Activated CD4-positive, alpha-beta T cell treated with anti-CD3 and anti-CD28 coated beads, Interleukin-2, amount 10 ng/mL, durations not matched to agents 24 days and 14 days (primary cell): ENCODE measurements at regions not wholly inside any gene's neighbourhood (a gene's known extent, or its start where the extent isn't known, plus 50 kb on each side); places are given as distances from the start of the nearest gene placed in this dataset.
"Not testable (repeated sequence)": the region's sequence is repeated elsewhere in the genome, so short reads cannot be mapped to it uniquely, and the experiment has no call there.

ENCODE experiments used
- DNase-seq: peaks from one replicate; pipeline ENCODE4 v3.0.0; 2022
- H3K27ac Mint-ChIP-seq: one replicate; pipeline ENCODE4 v1.8.0; 2022; ENCODE audit warnings: mild to moderate bottlenecking, mixed read lengths
- H3K27me3 Mint-ChIP-seq: one replicate; pipeline ENCODE4 v1.8.0; 2022; ENCODE audit warnings: mixed read lengths
- H3K36me3 Mint-ChIP-seq: one replicate; pipeline ENCODE4 v1.8.0; 2022; ENCODE audit warnings: low read depth, mild to moderate bottlenecking, mixed read lengths
- H3K4me1 Mint-ChIP-seq: one replicate; pipeline ENCODE4 v1.8.0; 2021; ENCODE audit warnings: mixed read lengths
- H3K4me3 Mint-ChIP-seq: one replicate; pipeline ENCODE4 v1.8.0; 2022; ENCODE audit warnings: mild to moderate bottlenecking, moderate library complexity, mixed read lengths
- H3K9me3 Mint-ChIP-seq: one replicate; pipeline ENCODE4 v1.8.0; 2021; ENCODE audit warnings: mixed read lengths
- intact Hi-C: fragments of 100-400 bp; cut with micrococcal nuclease; formaldehyde crosslinking; loops from one replicate; pipeline ENCODE4 v1.15.1; 2023

DNA sequence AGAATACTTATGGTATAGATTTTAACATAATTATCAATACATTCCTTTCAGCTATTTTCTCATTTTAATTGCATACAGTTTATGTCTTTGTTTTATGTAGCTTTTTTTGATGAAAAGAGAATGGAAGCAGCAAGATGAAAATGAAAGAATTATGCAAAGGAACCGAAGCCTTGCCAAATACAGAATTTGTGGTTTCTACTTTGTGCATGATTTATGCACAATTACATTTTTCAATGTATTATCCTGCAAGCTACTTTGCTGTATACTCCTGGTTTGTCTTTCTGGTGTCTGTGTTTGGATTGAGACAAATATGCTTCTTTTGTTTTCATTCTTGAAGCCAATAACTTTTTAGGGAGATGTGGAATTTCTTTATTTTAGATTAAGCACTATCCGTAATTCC lies 1642.6 kb upstream of the CELF4 start:
- Mint-ChIP-seq H3K27me3 (no peaks in the 10 kb centered on the region), H3K36me3 (no peaks in the 10 kb centered on the region), H3K4me3 (no peak overlapping the region), H3K27ac (no peak overlapping the region), H3K9me3 (no peaks in the 10 kb centered on the region), H3K4me1 (no peaks in the 10 kb centered on the region)
- DNase-seq: no peak
- intact Hi-C loops: no loop called here

DNA sequence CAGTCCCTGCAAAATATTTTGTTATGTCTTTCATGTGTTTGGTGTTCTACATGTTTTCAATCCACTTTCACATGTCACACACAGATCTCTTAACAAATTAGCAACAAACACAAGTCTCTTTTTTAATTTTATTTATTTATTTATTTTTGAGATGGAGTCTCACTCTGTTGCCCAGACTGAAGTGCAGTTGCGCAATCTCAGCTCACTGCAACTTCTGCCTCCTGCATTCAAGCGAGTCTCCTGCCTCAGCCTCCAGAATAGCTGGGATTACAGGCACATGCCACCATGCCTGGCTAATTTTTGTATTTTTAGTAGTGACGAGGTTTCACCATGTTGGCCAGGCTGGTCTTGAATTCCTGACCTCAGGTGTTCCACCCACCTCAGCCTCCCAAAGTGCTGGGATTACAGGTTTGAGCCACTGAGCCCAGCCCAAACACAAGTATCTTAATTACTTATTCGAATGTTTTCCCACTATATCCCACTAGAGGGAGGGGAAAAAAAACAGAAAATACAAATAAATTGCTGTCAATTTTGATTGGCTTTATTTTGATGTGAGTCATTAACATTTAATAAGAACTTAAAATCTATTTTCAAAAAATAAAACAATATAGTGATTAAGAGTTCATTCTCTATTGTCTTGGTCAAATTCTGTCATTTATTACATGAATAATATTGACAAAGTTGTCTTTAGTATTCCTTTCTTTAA lies 1641.0 kb upstream of the CELF4 start:
- DNase-seq, H3K9me3 Mint-ChIP-seq, H3K27ac Mint-ChIP-seq, intact Hi-C loops, H3K4me3 Mint-ChIP-seq, H3K4me1 Mint-ChIP-seq, H3K27me3 Mint-ChIP-seq, H3K36me3 Mint-ChIP-seq: not testable (repeated sequence)

DNA sequence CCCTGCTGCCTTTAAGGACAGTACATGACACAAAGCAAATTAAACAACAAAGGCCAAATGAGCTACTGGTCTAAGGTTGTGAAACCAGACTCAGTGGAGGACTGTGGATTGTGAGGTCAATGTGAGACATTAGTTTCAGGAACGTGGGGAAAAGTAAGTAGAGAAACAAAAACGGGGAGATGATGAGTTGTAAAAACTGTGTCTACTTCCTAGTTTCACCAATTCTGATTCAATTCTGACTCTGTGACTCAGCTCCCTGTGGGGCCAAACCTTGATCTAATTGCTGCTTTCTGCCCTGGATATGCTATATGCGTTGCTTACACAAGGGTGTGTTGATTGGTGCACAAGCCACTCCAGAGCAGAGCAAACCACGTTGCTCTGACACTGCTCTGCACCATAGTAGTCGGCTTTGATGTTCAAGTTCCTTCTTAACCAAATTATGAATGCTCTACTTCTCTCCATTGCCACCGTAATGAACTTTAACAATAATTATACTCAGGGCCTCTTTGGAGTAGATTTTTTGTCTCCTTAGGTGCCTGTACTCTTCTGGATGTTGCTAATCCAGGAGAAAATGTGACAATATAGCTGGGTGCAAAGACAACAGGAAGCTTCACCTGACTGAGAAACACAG lies 1640.1 kb upstream of the CELF4 start:
- DNase-seq: no peak
- Mint-ChIP-seq H3K4me3 (no peak overlapping the region), H3K9me3 (peaks cover 9% of the 10 kb centered on the region), H3K27ac (no peak overlapping the region), H3K27me3 (no peaks in the 10 kb centered on the region), H3K36me3 (no peaks in the 10 kb centered on the region), H3K4me1 (no peaks in the 10 kb centered on the region)
- intact Hi-C loops: no loop called here

DNA sequence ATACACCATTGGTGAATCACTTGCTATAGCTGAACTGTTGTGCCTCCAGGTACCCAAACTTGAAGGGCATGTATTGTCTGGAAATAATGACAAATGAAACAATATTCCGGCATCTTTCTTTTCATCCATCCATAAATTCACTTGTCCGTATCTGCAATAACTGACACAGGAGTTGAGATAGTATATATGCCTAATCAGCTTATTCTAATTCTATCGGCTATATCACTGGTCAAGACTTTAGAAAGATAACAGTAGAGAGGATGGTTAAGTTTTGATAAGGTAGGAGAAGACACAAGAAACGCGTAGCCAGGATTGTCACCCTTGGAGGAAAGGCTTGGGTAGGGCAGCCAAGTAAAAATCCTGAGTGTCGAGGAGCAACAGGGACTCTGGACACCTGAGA lies 1634.6 kb upstream of the CELF4 start:
- H3K9me3 Mint-ChIP-seq: peaks cover 9% of the 10 kb centered on the region
- intact Hi-C loops: no loop called here

DNA sequence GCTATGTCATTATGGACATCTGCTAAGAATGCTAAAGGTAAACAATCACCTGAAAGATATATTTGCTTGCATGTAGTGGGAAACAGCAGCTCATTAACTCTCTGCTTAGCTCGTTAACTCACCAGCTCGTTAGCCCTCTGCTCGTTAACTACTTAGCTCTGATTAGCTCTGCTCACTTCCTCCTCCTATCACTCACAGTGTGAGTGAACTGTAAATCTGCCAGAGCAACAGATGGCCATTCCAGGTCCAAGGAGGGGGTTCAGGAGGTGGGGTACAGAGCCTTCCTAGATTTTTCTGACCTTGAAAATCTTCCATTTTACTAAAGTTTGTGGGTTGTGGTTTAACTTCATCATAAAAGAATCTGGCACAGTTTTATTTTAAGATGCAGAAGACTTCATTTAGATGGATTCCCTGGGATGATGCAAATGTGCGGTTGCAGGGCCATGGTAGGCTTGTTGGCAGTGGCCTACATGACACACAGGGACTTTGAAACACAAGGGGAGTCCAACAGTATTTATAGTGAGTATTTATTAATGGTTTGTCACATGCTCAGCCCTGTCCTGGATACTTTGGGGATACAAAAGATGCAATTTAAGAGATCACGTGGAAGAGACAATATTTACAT lies 1633.7 kb upstream of the CELF4 start:
- Mint-ChIP-seq H3K9me3 (peaks cover 9% of the 10 kb centered on the region), H3K27me3 (no peaks in the 10 kb centered on the region), H3K36me3 (no peaks in the 10 kb centered on the region), H3K4me3 (no peak overlapping the region), H3K27ac (no peak overlapping the region), H3K4me1 (no peaks in the 10 kb centered on the region)
- DNase-seq: no peak
- intact Hi-C loops: no loop called here

More for the DNA sequence above, 1634.6 kb upstream of the CELF4 start:
- DNase-seq: no peak
- Mint-ChIP-seq H3K4me1 (no peaks in the 10 kb centered on the region), H3K36me3 (no peaks in the 10 kb centered on the region), H3K27me3 (no peaks in the 10 kb centered on the region), H3K27ac (no peak overlapping the region), H3K4me3 (no peak overlapping the region)

DNA sequence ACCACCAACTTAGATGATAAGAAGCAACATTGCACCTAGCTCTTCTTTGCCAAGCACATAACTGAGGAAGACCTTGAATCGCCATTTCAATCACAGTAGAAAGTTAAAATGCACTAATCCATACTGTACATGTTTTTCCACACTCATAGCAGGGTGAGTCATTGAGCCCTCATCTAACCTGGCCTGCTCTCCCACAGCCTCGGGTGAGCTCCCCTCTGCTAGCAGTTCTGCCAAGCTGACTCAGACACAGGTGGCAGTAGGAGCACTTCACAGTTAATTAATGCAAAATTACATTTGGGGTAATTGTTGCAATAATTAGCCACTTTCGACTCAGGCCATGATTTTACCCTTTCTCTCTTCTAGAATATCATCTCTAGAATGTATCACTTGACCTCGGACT lies 1632.8 kb upstream of the CELF4 start:
- no peak for DNase-seq
- intact Hi-C loops: no loop called here
- H3K36me3 Mint-ChIP-seq: no peaks in the 10 kb centered on the region
- H3K4me3 Mint-ChIP-seq: no peak overlapping the region
- no peaks in the 10 kb centered on the region for H3K27me3 Mint-ChIP-seq
- H3K4me1 Mint-ChIP-seq: no peaks in the 10 kb centered on the region
- peaks cover 9% of the 10 kb centered on the region for H3K9me3 Mint-ChIP-seq
- H3K27ac Mint-ChIP-seq: no peak overlapping the region

DNA sequence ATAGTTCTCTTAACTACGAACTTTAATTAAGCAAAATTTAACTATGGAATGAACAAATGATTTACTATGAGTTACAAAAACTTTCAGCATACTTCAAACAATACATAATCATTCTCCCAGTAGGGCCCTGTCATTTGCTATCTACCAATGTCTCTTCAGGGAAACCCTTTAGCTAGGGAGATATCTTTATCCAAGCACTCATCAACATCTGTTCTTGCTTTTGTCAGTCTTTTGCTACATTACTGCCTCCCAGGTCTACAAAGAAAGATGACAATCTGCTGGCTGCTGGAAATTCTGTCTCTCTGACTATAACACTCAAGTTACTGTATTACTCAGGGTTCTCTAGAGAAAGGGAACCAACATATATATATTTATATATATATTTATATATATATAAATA lies 1626.3 kb upstream of the CELF4 start:
- no peak for DNase-seq
- H3K36me3 Mint-ChIP-seq: no peaks in the 10 kb centered on the region
- H3K4me1 Mint-ChIP-seq: no peaks in the 10 kb centered on the region
- intact Hi-C loops: no loop called here
- H3K4me3 Mint-ChIP-seq: no peak overlapping the region
- H3K27ac Mint-ChIP-seq: no peak overlapping the region
- H3K27me3 Mint-ChIP-seq: no peaks in the 10 kb centered on the region
- H3K9me3 Mint-ChIP-seq: no peaks in the 10 kb centered on the region

DNA sequence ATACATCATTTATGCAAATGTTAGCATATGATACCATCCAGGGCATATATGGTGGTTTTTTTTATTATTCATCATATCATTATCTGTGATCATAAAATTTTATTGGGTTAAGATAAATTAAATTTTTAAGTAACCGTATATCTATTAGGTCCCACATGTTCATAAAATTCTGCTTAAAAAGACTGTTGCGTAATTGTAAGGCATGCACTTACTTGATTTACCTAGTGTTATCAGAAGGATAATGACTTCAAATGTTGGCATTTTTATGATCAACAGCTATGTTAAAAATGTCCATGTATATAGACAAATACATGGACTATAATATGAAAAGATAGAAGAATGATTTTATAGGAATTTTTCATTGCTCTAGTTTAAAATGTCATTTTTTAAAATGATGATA lies 1625.5 kb upstream of the CELF4 start:
- H3K4me1 Mint-ChIP-seq: no peaks in the 10 kb centered on the region
- no peaks in the 10 kb centered on the region for H3K36me3 Mint-ChIP-seq
- no peak overlapping the region for H3K4me3 Mint-ChIP-seq
- no peak overlapping the region for H3K27ac Mint-ChIP-seq
- H3K27me3 Mint-ChIP-seq: no peaks in the 10 kb centered on the region
- H3K9me3 Mint-ChIP-seq: no peaks in the 10 kb centered on the region
- intact Hi-C loops: no loop called here
- DNase-seq: no peak

DNA sequence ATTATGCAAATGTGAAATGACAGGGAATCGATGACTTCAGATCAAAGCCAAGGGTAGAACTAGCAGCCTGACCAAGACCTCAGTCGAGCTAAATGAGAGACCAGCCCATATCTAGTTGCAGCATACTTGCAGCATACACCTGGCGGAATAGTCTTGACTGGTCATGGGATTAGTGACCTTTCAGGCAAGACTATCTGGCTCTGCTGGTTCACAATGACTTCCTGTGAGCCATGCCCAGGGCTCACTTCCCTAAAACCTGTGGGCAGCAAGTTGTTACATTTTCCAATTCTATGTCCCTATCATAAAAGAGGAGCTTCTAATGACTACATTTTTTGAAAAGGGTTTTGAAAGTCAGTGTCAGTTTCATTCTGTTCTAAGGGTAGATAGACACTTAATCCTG lies 1624.9 kb upstream of the CELF4 start:
- intact Hi-C loops: no loop called here
- Mint-ChIP-seq H3K27ac (no peak overlapping the region), H3K4me3 (no peak overlapping the region), H3K36me3 (no peaks in the 10 kb centered on the region), H3K27me3 (no peaks in the 10 kb centered on the region), H3K9me3 (no peaks in the 10 kb centered on the region), H3K4me1 (no peaks in the 10 kb centered on the region)
- DNase-seq: no peak

DNA sequence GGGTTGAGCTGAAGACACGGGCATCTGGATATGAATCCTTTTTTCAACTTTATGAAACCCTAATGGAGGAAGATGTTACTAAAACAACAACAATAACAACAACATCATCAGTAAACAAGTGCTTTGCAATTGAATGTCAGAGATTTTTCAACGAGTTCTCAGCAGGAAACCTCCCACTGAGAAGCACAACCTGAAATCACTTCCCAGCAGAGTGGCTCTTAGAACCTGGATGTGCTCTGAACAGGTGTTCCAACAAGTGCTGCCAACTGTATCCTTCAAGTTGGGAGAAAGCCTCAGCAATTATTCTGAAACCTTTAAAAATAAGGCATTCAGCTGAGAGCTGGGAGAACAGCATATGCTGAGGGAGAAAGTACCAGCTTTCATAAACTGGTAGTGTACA lies 1622.7 kb upstream of the CELF4 start:
- no peaks in the 10 kb centered on the region for H3K36me3 Mint-ChIP-seq
- no peak overlapping the region for H3K4me3 Mint-ChIP-seq
- no peak overlapping the region for H3K27ac Mint-ChIP-seq

DNA sequence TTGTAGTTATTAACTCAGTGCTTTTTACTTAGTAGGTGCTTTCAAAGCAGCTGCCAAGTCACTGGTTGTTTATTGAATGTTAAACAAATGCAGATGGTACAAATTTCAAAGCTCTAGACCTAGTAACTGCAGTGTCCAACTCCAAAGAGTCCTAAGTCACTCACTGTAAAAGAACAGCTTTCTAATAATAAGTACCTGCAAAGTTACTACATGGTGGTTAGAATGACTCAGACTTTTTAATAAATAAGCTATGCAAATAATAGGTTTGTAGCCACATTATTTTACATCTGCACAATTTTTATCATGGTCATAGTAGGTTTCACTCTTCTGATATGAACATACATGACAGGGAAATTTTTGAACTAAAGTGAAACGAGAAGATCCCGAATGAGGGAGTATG lies 1620.4 kb upstream of the CELF4 start:
- Mint-ChIP-seq H3K4me3 (no peak overlapping the region), H3K27me3 (no peaks in the 10 kb centered on the region), H3K36me3 (no peaks in the 10 kb centered on the region), H3K4me1 (no peaks in the 10 kb centered on the region), H3K9me3 (no peaks in the 10 kb centered on the region), H3K27ac (no peak overlapping the region)
- no peak for DNase-seq
- intact Hi-C loops: no loop called here

More for the DNA sequence above, 1622.7 kb upstream of the CELF4 start:
- H3K27me3 Mint-ChIP-seq: no peaks in the 10 kb centered on the region
- H3K4me1 Mint-ChIP-seq: no peaks in the 10 kb centered on the region
- DNase-seq: no peak
- no peaks in the 10 kb centered on the region for H3K9me3 Mint-ChIP-seq
- intact Hi-C loops: no loop called here

DNA sequence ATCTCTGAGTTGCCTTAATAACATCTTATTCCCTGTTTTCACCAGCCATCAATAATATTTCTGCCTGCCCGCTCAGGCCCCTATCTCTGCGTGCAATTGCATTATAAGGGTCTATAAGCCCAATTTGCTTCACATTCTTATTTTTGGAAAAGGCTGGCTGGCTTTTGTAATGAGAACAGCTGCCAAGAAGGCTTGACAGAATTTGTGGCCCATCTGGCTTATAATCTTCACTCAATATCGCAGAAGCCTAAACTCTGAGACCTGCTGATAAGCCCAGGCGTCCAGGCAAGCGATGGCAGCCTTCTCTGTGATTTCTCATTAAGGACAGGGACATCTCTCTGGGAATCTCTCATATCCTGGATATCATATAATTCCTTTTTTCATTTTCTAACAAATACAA lies 1618.6 kb upstream of the CELF4 start:
- Mint-ChIP-seq H3K4me1 (no peaks in the 10 kb centered on the region), H3K4me3 (no peak overlapping the region), H3K27me3 (no peaks in the 10 kb centered on the region), H3K9me3 (no peaks in the 10 kb centered on the region), H3K36me3 (no peaks in the 10 kb centered on the region), H3K27ac (no peak overlapping the region)
- intact Hi-C loops: no loop called here
- no peak for DNase-seq

DNA sequence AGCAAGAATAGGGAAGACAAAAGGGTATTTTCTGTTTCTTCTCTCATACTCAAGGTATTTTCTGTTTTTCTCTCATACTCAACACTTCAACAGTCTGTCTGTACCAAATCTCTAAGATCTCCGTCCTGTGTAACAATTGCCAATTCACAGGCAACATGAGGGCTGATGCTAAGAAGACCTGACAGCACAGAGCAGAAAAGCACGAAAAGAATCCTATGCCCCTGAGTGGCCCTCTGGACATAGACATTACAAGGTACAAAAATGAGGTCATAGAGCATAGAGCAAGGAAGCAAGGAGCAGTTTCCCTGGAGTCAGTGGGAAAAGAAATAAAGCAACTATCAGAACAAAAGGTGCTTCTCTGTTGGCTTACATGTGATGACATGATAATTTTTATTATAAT lies 1612.6 kb upstream of the CELF4 start:
- no peak for DNase-seq
- Mint-ChIP-seq H3K27ac (no peak overlapping the region), H3K36me3 (no peaks in the 10 kb centered on the region), H3K27me3 (no peaks in the 10 kb centered on the region), H3K4me1 (no peaks in the 10 kb centered on the region), H3K4me3 (no peak overlapping the region), H3K9me3 (no peaks in the 10 kb centered on the region)
- intact Hi-C loops: no loop called here

DNA sequence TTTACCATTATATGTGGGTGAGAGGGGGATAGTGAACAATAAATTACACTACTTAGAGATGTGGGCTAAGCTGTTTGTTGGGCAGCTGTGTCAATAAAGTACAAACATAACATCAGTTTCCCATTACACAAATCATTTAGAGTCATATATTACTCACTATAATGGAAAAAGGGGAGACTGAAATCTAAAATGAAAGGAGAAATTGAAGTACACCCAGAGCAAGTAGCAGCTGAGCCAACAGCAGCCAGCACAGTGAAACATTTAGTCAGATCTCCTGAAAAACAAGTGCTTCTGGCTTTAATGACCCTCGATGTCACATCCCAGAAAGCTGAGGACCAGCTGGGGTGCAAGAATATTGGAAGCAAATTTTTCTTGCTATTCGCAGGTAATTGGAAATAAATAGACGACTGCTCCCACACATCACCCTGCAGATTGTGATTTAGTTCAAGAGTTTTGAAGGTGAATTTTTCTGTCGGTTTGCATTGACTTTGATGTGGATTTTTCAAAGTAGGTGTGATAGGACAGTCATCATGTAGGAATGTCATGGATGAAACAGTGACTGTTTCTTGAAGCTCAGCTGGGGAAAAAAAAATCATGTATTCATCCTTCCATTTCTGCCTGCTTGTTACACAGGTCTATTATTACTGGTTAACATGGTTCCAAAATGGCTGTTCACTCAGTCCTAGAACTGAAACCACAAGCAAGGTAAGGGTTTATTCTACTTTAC lies 1607.3 kb upstream of the CELF4 start:
- intact Hi-C loops: no loop called here
- DNase-seq: no peak
- Mint-ChIP-seq H3K9me3 (no peaks in the 10 kb centered on the region), H3K4me1 (no peaks in the 10 kb centered on the region), H3K4me3 (no peak overlapping the region), H3K36me3 (no peaks in the 10 kb centered on the region), H3K27ac (no peak overlapping the region), H3K27me3 (no peaks in the 10 kb centered on the region)
